ENCODE measurements at regions not wholly inside any gene's neighbourhood (a gene's known extent, or its start where the extent isn't known, plus 50 kb on each side); places are given as distances from the start of the nearest gene placed in this dataset.

DNA sequence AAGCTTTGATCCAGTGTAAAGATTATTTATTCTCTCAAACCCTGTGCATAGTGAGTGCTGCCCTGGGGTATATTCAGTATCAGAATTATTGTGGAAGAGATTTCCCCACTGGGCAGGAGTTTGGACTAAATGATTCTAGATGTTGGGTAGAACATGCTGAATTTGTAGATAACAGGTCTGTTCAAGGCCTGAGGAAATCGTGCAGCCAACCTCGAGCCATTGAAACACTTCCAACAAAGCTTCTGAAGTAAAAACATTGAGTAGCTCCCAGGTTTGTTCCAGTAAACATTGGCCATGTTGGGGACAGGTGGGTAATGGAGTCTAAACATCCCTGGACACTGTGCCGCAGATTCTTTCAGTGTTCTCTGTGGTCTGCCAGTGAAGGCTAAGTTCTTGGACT is 87.5 kb downstream of the LLPH start:
- TF ChIP-seq, protein P1, sequence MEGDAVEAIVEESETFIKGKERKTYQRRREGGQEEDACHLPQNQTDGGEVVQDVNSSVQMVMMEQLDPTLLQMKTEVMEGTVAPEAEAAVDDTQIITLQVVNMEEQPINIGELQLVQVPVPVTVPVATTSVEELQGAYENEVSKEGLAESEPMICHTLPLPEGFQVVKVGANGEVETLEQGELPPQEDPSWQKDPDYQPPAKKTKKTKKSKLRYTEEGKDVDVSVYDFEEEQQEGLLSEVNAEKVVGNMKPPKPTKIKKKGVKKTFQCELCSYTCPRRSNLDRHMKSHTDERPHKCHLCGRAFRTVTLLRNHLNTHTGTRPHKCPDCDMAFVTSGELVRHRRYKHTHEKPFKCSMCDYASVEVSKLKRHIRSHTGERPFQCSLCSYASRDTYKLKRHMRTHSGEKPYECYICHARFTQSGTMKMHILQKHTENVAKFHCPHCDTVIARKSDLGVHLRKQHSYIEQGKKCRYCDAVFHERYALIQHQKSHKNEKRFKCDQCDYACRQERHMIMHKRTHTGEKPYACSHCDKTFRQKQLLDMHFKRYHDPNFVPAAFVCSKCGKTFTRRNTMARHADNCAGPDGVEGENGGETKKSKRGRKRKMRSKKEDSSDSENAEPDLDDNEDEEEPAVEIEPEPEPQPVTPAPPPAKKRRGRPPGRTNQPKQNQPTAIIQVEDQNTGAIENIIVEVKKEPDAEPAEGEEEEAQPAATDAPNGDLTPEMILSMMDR (IDR thresholded peaks at IDR 0.05) = no peak
- TF ChIP-seq, protein P2, sequence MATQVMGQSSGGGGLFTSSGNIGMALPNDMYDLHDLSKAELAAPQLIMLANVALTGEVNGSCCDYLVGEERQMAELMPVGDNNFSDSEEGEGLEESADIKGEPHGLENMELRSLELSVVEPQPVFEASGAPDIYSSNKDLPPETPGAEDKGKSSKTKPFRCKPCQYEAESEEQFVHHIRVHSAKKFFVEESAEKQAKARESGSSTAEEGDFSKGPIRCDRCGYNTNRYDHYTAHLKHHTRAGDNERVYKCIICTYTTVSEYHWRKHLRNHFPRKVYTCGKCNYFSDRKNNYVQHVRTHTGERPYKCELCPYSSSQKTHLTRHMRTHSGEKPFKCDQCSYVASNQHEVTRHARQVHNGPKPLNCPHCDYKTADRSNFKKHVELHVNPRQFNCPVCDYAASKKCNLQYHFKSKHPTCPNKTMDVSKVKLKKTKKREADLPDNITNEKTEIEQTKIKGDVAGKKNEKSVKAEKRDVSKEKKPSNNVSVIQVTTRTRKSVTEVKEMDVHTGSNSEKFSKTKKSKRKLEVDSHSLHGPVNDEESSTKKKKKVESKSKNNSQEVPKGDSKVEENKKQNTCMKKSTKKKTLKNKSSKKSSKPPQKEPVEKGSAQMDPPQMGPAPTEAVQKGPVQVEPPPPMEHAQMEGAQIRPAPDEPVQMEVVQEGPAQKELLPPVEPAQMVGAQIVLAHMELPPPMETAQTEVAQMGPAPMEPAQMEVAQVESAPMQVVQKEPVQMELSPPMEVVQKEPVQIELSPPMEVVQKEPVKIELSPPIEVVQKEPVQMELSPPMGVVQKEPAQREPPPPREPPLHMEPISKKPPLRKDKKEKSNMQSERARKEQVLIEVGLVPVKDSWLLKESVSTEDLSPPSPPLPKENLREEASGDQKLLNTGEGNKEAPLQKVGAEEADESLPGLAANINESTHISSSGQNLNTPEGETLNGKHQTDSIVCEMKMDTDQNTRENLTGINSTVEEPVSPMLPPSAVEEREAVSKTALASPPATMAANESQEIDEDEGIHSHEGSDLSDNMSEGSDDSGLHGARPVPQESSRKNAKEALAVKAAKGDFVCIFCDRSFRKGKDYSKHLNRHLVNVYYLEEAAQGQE (IDR thresholded peaks at IDR 0.05; ENCODE audit: insufficient read depth in 1 of 2, low read depth in 2 of 2, low read length in 1 of 2) = no peak
- TF ChIP-seq SIN3A (IDR thresholded peaks at IDR 0.05; ENCODE audit: borderline replicate concordance, insufficient read depth, low read depth, low read length) (no peak), POLR2AphosphoS5 (IDR thresholded peaks at IDR 0.05; ENCODE audit: low read depth, low read length) (no peak)
